Keratinocyte (primary cell): ENCODE measurements at regions not wholly inside any gene's neighbourhood (a gene's known extent, or its start where the extent isn't known, plus 50 kb on each side); places are given as distances from the start of the nearest gene placed in this dataset.

ENCODE experiments used
- DNase-seq: peaks from one replicate; pipeline ENCODE4 v3.0.0-alpha.2; 2011; ENCODE audit warnings: low read depth, missing footprints, low spot score
- FAIRE-seq: peaks from 2 replicates; lab custom pipeline; 2011; peaks lifted over from hg19 to GRCh38; lab: Jason Lieb, UNC
- H2AFZ ChIP-seq: 2 replicates; pipeline ENCODE4 v1.6.0; 2012; ENCODE audit warnings: low read length, control low read depth, inconsistent platforms; ENCODE audit not compliant: control insufficient read depth
- H3K27ac ChIP-seq: 2 replicates; pipeline ENCODE4 v1.5.1; 2011; ENCODE audit warnings: low read length; ENCODE audit not compliant: control insufficient read depth, insufficient read depth
- H3K27me3 ChIP-seq: 3 replicates; pipeline ENCODE4 v1.6.0; 2011; ENCODE audit warnings: low read length; ENCODE audit not compliant: control insufficient read depth, insufficient read depth; ENCODE audit errors: extremely low read depth
- H3K36me3 ChIP-seq, 2 experiments: 2 replicates in 1 of 2; 3 replicates in 1 of 2; pipeline ENCODE4 v1.5.1; 2011; ENCODE audit warnings: low read length in 2 of 2, mild to moderate bottlenecking in 1 of 2; ENCODE audit not compliant: control insufficient read depth in 2 of 2, insufficient read depth in 2 of 2; ENCODE audit errors: extremely low read depth in 1 of 2
- H3K4me1 ChIP-seq: 3 replicates; pipeline ENCODE4 v1.5.1; 2011; ENCODE audit warnings: low read length; ENCODE audit not compliant: control insufficient read depth, insufficient read depth; ENCODE audit errors: extremely low read depth
- H3K4me2 ChIP-seq: 3 replicates; pipeline ENCODE4 v1.6.0; 2011; ENCODE audit warnings: low read depth, low read length; ENCODE audit not compliant: control insufficient read depth, insufficient read depth; ENCODE audit errors: extremely low read depth
- H3K4me3 ChIP-seq, 3 experiments: fragments of 200-600 bp in 1 of 3; sonication (generic) in 1 of 3; 2 replicates in 2 of 3; 3 replicates in 1 of 3; pipeline ENCODE4 v1.5.1; 2011 to 2016; ENCODE audit warnings: low read length in 3 of 3, mild to moderate bottlenecking in 3 of 3, control low read depth in 2 of 3, inconsistent platforms in 1 of 3, low read depth in 1 of 3, mixed read lengths in 1 of 3, mixed run types in 1 of 3, moderate library complexity in 1 of 3; ENCODE audit not compliant: control insufficient read depth in 2 of 3, insufficient read depth in 2 of 3; ENCODE audit errors: extremely low read depth in 1 of 3
- H3K79me2 ChIP-seq: 2 replicates; pipeline ENCODE4 v1.6.0; 2012; ENCODE audit warnings: low read length; ENCODE audit not compliant: control insufficient read depth, insufficient read depth
- H3K9ac ChIP-seq: 3 replicates; pipeline ENCODE4 v1.6.0; 2011; ENCODE audit warnings: low read length; ENCODE audit not compliant: control insufficient read depth, insufficient read depth; ENCODE audit errors: extremely low read depth
- H3K9me1 ChIP-seq: 3 replicates; pipeline ENCODE4 v1.6.0; 2011; ENCODE audit warnings: low read length; ENCODE audit not compliant: control insufficient read depth, insufficient read depth; ENCODE audit errors: extremely low read depth
- H3K9me3 ChIP-seq: 2 replicates; pipeline ENCODE4 v1.5.1; 2012; ENCODE audit warnings: low read depth, low read length; ENCODE audit not compliant: control insufficient read depth
- H4K20me1 ChIP-seq: 3 replicates; pipeline ENCODE4 v1.6.0; 2011; ENCODE audit warnings: low read length; ENCODE audit not compliant: control insufficient read depth, insufficient read depth; ENCODE audit errors: extremely low read depth
- CTCF ChIP-seq, 3 experiments: IDR thresholded peaks in 1 of 3; conservative IDR thresholded peaks in 1 of 3; optimal IDR thresholded peaks in 1 of 3; 2 replicates in 2 of 3; 3 replicates in 1 of 3; pipeline versions ENCODE3 to v1.5.1; 2011; ENCODE audit warnings: low read length in 3 of 3, mild to moderate bottlenecking in 3 of 3, moderate library complexity in 2 of 3, control low read depth in 1 of 3, inconsistent platforms in 1 of 3; ENCODE audit not compliant: insufficient read depth in 2 of 3; ENCODE audit errors: extremely low read depth in 1 of 3
- EZH2 ChIP-seq: IDR thresholded peaks from one replicate; pipeline ENCODE4 v1.6.1; 2012; ENCODE audit warnings: inconsistent platforms, mild to moderate bottlenecking, low read length, moderate library complexity
- dilution Hi-C: fragments of 300-500 bp; cut with MboI; formaldehyde crosslinking; loops from one replicate; pipeline ENCODE4 v1.7.0; 2020; ENCODE audit warnings: low sequenced_read_pairs; ENCODE audit not compliant: extremely low pct_ligation_motif_present

GRCh38 chr2:57542081-57542480, 504.5 kb upstream of the VRK2 start:
- Histone ChIP-seq H3K27ac (no peak overlapping the region), H3K79me2 (no peaks in the 10 kb centered on the region), H3K4me1 (no peaks in the 10 kb centered on the region), H3K4me3 (no peak overlapping the region), H3K9me1 (no peaks in the 10 kb centered on the region), H3K36me3 (no peaks in the 10 kb centered on the region), H3K27me3 (no peaks in the 10 kb centered on the region), H3K4me2 (no peak overlapping the region), H4K20me1 (no peaks in the 10 kb centered on the region), H2AFZ (no peak overlapping the region), H3K9me3 (no peaks in the 10 kb centered on the region), H3K9ac (no peak overlapping the region)
- dilution Hi-C loops: no loop called here
- TF ChIP-seq CTCF (optimal IDR thresholded peaks at IDR 0.05 in 1 of 3, IDR thresholded peaks at IDR 0.05 in 1 of 3, conservative IDR thresholded peaks at IDR 0.05 in 1 of 3; ENCODE audit: extremely low read depth in 1 of 3, insufficient read depth in 2 of 3, low read length in 3 of 3) (no peak), EZH2 (no peak)
- DNase-seq (no peak), FAIRE-seq (no peak)

GRCh38 chr2:57543211-57543610, 503.4 kb upstream of the VRK2 start:
- H3K79me2 ChIP-seq: no peaks in the 10 kb centered on the region
- DNase-seq (no peak), FAIRE-seq (no peak)
- dilution Hi-C loops: no loop called here
- H3K4me1 ChIP-seq: no peaks in the 10 kb centered on the region
- H4K20me1 ChIP-seq: no peaks in the 10 kb centered on the region
- H3K9ac ChIP-seq: no peak overlapping the region
- H3K9me3 ChIP-seq: no peaks in the 10 kb centered on the region
- H3K36me3 ChIP-seq: no peaks in the 10 kb centered on the region
- H3K9me1 ChIP-seq: no peaks in the 10 kb centered on the region
- H3K27me3 ChIP-seq: no peaks in the 10 kb centered on the region
- H3K4me3 ChIP-seq: no peak overlapping the region
- no peak overlapping the region for H2AFZ ChIP-seq
- no peak overlapping the region for H3K27ac ChIP-seq
- TF ChIP-seq CTCF (optimal IDR thresholded peaks at IDR 0.05 in 1 of 3, IDR thresholded peaks at IDR 0.05 in 1 of 3, conservative IDR thresholded peaks at IDR 0.05 in 1 of 3; ENCODE audit: extremely low read depth in 1 of 3, insufficient read depth in 2 of 3, low read length in 3 of 3) (no peak), EZH2 (no peak)
- H3K4me2 ChIP-seq: no peak overlapping the region
